K562 (cell line): ENCODE measurements at regions not wholly inside any gene's neighbourhood (a gene's known extent, or its start where the extent isn't known, plus 50 kb on each side); places are given as distances from the start of the nearest gene placed in this dataset.

Experiments
- ATAC-seq: fragments of 200-7000 bp; cut with Tn5 transposase; 3 replicates; pipeline ENCODE4 v1.9.1; 2020; ENCODE audit warnings: moderate library complexity
- BruUV-seq: library from RNA; stranded (reverse); fragments of 400-500 nt; replicated peaks from 2 replicates; lab custom pipeline; 2021; lab: Mats Ljungman, UMichigan
- CTCF ChIA-PET: fragments of 300-600 bp; formaldehyde crosslinking; extraction: SDS; loops from one replicate; lab custom pipeline; 2021; ENCODE audit warnings: low intra/inter-chr PET ratio; lab: Yijun Ruan, JAX
- POLR2A ChIA-PET: fragments of 300-600, 350-650 bp; sonication (Branson Sonifier 250); formaldehyde crosslinking; extraction: SDS; loops from one replicate; lab custom pipeline; 2021; ENCODE audit warnings: antibody characterized with exemption, inconsistent platforms; lab: Yijun Ruan, JAX
- DNase-seq, 4 experiments: peaks; one replicate each; pipeline versions ENCODE4 v3.0.0 to v3.0.0-alpha.2; 2011 to 2018; ENCODE audit warnings: low spot score in 3 of 4, mixed read lengths in 3 of 4; ENCODE audit errors: extremely low read depth in 1 of 4
- FAIRE-seq: peaks from 2 replicates; lab custom pipeline; 2011; peaks lifted over from hg19 to GRCh38; lab: Jason Lieb, UNC
- H2AFZ ChIP-seq: 2 replicates; pipeline ENCODE4 v1.6.0; 2011; ENCODE audit warnings: low read depth, low read length, control low read depth, inconsistent platforms
- H3K27ac ChIP-seq: fragments of 200-600 bp; 3 replicates; pipeline ENCODE4 v1.8.0; 2011; ENCODE audit warnings: low read depth, mild to moderate bottlenecking, control low read depth, inconsistent platforms, low read length, moderate library complexity, mixed read lengths; ENCODE audit errors: extremely low read depth
- H3K27me3 ChIP-seq, 2 experiments: fragments of 300-600 bp in 1 of 2; 2 replicates in 1 of 2; 3 replicates in 1 of 2; pipeline versions ENCODE4 v1.6.0 to v1.8.0; 2011; ENCODE audit warnings: inconsistent platforms in 2 of 2, low read length in 2 of 2, mild to moderate bottlenecking in 1 of 2, mixed read lengths in 1 of 2, moderate library complexity in 1 of 2; ENCODE audit not compliant: control insufficient read depth in 2 of 2, insufficient read depth in 2 of 2
- H3K36me3 ChIP-seq: fragments of 300-600 bp; 3 replicates; pipeline ENCODE4 v1.8.0; 2011; ENCODE audit warnings: mild to moderate bottlenecking, low read length, inconsistent platforms; ENCODE audit not compliant: control insufficient read depth, insufficient read depth
- H3K4me1 ChIP-seq, 2 experiments: fragments of 200-600 bp in 1 of 2; replicated peaks in 1 of 2; 2 replicates in 1 of 2; 3 replicates in 1 of 2; pipeline versions ENCODE4 v1.5.1 to v1.8.0; 2011; ENCODE audit warnings: inconsistent platforms in 2 of 2, low read length in 2 of 2, mild to moderate bottlenecking in 1 of 2, mixed read lengths in 1 of 2, moderate library complexity in 1 of 2; ENCODE audit not compliant: control insufficient read depth in 2 of 2, insufficient read depth in 2 of 2
- H3K4me2 ChIP-seq: 2 replicates; pipeline ENCODE4 v1.6.1; 2011; ENCODE audit warnings: low read length, control low read depth, inconsistent platforms, mixed read lengths; ENCODE audit not compliant: insufficient read depth
- H3K4me3 ChIP-seq: fragments of 200-600 bp; sonication (generic), shearing (Covaris generic); 2 replicates; pipeline ENCODE4 v1.5.1; 2016; ENCODE audit warnings: control low read depth, inconsistent platforms
- H3K79me2 ChIP-seq: fragments of 200-600 bp; 3 replicates; pipeline ENCODE4 v1.8.0; 2011; ENCODE audit warnings: low read length, inconsistent platforms; ENCODE audit not compliant: control insufficient read depth, insufficient read depth
- H3K9ac ChIP-seq, 2 experiments: 2 replicates each; pipeline versions ENCODE4 v1.6.0 to v1.6.1; 2011; ENCODE audit warnings: low read depth in 2 of 2, low read length in 2 of 2, control low read depth in 1 of 2, inconsistent platforms in 1 of 2, mild to moderate bottlenecking in 1 of 2, mixed read lengths in 1 of 2; ENCODE audit not compliant: insufficient read depth in 1 of 2
- H3K9me1 ChIP-seq: one replicate; pipeline ENCODE4 v1.6.0; 2011; ENCODE audit warnings: inconsistent platforms, mild to moderate bottlenecking, low read length, moderate library complexity; ENCODE audit not compliant: control insufficient read depth, insufficient read depth
- H3K9me3 ChIP-seq: replicated peaks from 2 replicates; pipeline ENCODE4 v1.5.1; 2011; ENCODE audit warnings: low read depth, low read length, inconsistent platforms; ENCODE audit not compliant: control insufficient read depth, insufficient read depth
- H4K20me1 ChIP-seq: replicated peaks from 2 replicates; pipeline ENCODE4 v1.6.1; 2011; ENCODE audit warnings: low read length, inconsistent platforms, mixed read lengths; ENCODE audit not compliant: control insufficient read depth, insufficient read depth
- CBFA2T2 ChIP-seq: fragments of 450-650 bp; conservative IDR thresholded peaks from 2 replicates; pipeline ENCODE4 v1.6.1; 2017; ENCODE audit warnings: mild to moderate bottlenecking
- DDX20 ChIP-seq: fragments of 450-650 bp; IDR thresholded peaks from 2 replicates; pipeline ENCODE4 v1.6.1; 2016; ENCODE audit warnings: missing genetic modification characterization, low read depth, mild to moderate bottlenecking, missing compliant biosample characterization, moderate library complexity
- DEAF1 ChIP-seq: fragments of 450-650 bp; formaldehyde crosslinking; IDR thresholded peaks from 2 replicates; pipeline ENCODE4 v1.4.0; 2020; ENCODE audit warnings: mild to moderate bottlenecking, moderate library complexity
- ELF2 ChIP-seq: fragments of 250-450 bp; sonication (Bioruptor Pico); IDR thresholded peaks from 2 replicates; pipeline ENCODE4 v1.5.0; 2021; ENCODE audit warnings: mild to moderate bottlenecking
- ILK ChIP-seq: fragments of 450-650 bp; IDR thresholded peaks from 2 replicates; pipeline ENCODE4 v1.6.1; 2016; ENCODE audit warnings: missing genetic modification characterization, low read depth, mild to moderate bottlenecking, missing compliant biosample characterization, moderate library complexity, borderline replicate concordance
- MIER1 ChIP-seq: fragments of 450-650 bp; IDR thresholded peaks from 2 replicates; pipeline ENCODE4 v1.6.1; 2016; ENCODE audit warnings: antibody characterized with exemption, mild to moderate bottlenecking, low read depth
- NBN ChIP-seq: fragments of 450-650 bp; IDR thresholded peaks from 2 replicates; pipeline ENCODE4 v1.6.1; 2016; ENCODE audit warnings: low read depth, mild to moderate bottlenecking
- POLR2AphosphoS5 ChIP-seq: IDR thresholded peaks from 2 replicates; pipeline ENCODE4 v1.6.1; 2011; ENCODE audit warnings: mild to moderate bottlenecking, low read depth, low read length, moderate library complexity; ENCODE audit not compliant: control insufficient read depth, insufficient read depth
- RHOXF2B ChIP-seq: fragments of 250-450 bp; sonication (Bioruptor Pico); conservative IDR thresholded peaks from 2 replicates; pipeline ENCODE4 v1.5.1; 2021
- U2AF1 ChIP-seq: fragments of 200-400 bp; formaldehyde crosslinking; optimal IDR thresholded peaks from 2 replicates; pipeline ENCODE3; 2017; ENCODE audit warnings: mild to moderate bottlenecking, low read depth, low read length, moderate library complexity
- ZNF316 ChIP-seq: fragments of 450-650 bp; IDR thresholded peaks from 2 replicates; pipeline ENCODE4 v1.6.1; 2016
- ZNF644 ChIP-seq: fragments of 200-800 bp; sonication (Bioruptor generic); IDR thresholded peaks from 2 replicates; pipeline ENCODE4 v1.6.1; 2016; ENCODE audit warnings: low read depth, missing genetic modification characterization, missing compliant biosample characterization
- ZNF778 ChIP-seq: fragments of 450-650 bp; formaldehyde crosslinking; IDR thresholded peaks from 2 replicates; pipeline ENCODE4 v1.4.0; 2020; ENCODE audit warnings: mild to moderate bottlenecking, moderate library complexity
- WGBS: fragments of 100-300 bp; shearing (Covaris generic); methylation state at CpG from one replicate; pipeline ENCODE4 v1.1.6; 2016; ENCODE audit warnings: low coverage, mixed read lengths; ENCODE audit not compliant: insufficient coverage; ENCODE audit errors: missing lambda C conversion rate; 5-methylcytosine and 5-hydroxymethylcytosine counted together
- in situ Hi-C: fragments of 300-500 bp; cut with MboI; formaldehyde crosslinking; loops from 4 replicates; pipeline ENCODE4 v1.15.0; 2018; ENCODE audit warnings: inconsistent platforms, mixed read lengths
- intact Hi-C: fragments of 100-400 bp; cut with micrococcal nuclease; formaldehyde crosslinking; loops from 2 replicates; pipeline ENCODE4 v1.14.2; 2022

- no peaks in the 10 kb centered on the region for H3K79me2 ChIP-seq
- WGBS: 0% methylated on average over 3 of the region's 3 CpGs
- ChIA-PET POLR2A (interaction anchor here (0.5 to 0.6 kb wide), 2 partner anchors 11 to 25 kb away, joined by 3 read pairs; no protein-coding TSS in a partner anchor), CTCF (no interaction called here)
- in situ Hi-C loops (no loop called here), intact Hi-C loops (no loop called here)
- H2AFZ ChIP-seq: no peak overlapping the region
- no TSS peak for BruUV-seq
- H3K4me3 ChIP-seq: no peak overlapping the region
- H3K9me3 ChIP-seq: no peaks in the 10 kb centered on the region
- no peaks in the 10 kb centered on the region for H3K36me3 ChIP-seq
- no peaks in the 10 kb centered on the region for H3K27me3 ChIP-seq
- no peaks in the 10 kb centered on the region for H4K20me1 ChIP-seq
- no peaks in the 10 kb centered on the region for H3K9me1 ChIP-seq
- no peak overlapping the region for H3K4me2 ChIP-seq
- no peak overlapping the region for H3K27ac ChIP-seq
- no peak overlapping the region for H3K9ac ChIP-seq
- ATAC-seq (no peak), DNase-seq (no peak), FAIRE-seq (no peak)
- TF ChIP-seq RHOXF2B (no peak), POLR2AphosphoS5 (no peak), ZNF778 (CRISPR knock-in tag) (no peak), ILK (no peak), ZNF316 (no peak), MIER1 (no peak), U2AF1 (no peak), CBFA2T2 (no peak), DDX20 (tag) (no peak), ZNF644 (tag) (no peak), DEAF1 (CRISPR knock-in tag) (no peak), ELF2 (CRISPR knock-in tag) (no peak), NBN (no peak)
- H3K4me1 ChIP-seq: no peaks in the 10 kb centered on the region
Observed at GRCh38 chr6:169131390-169131789, 122.3 kb downstream of the THBS2 start.
